ENCODE measurements at regions not wholly inside any gene's neighbourhood (a gene's known extent, or its start where the extent isn't known, plus 50 kb on each side); places are given as distances from the start of the nearest gene placed in this dataset.

GRCh38 chr4:31111790-31112189 is 391.6 kb downstream of the PCDH7 start:
- Histone ChIP-seq H3K4me1 (peaks cover 0 to 16% (median 4%) of the 10 kb centered on the region in 4 donors), H3K27ac (replicated peaks in 1 of 4) (no peak overlapping the region), H3K36me3 (no peaks in the 10 kb centered on the region), H3K4me3 (no peak overlapping the region), H3K9me3 (no peaks in the 10 kb centered on the region), H3K27me3 (no peaks in the 10 kb centered on the region)
- no peak for TF ChIP-seq CTCF (IDR thresholded peaks at IDR 0.05)
- TF ChIP-seq POLR2A (IDR thresholded peaks at IDR 0.05; ENCODE audit: low read depth): no peak
- no peak for TF ChIP-seq EP300 (IDR thresholded peaks at IDR 0.05)
- TF ChIP-seq POLR2AphosphoS5 (IDR thresholded peaks at IDR 0.05): no peak
- intact Hi-C loops (cut with DNase I): no loop called here
- no peak for DNase-seq (ENCODE audit: extremely low spot score)

- Histone ChIP-seq H3K4me3 (no peak overlapping the region), H3K9me3 (no peaks in the 10 kb centered on the region), H3K27me3 (no peaks in the 10 kb centered on the region), H3K36me3 (no peaks in the 10 kb centered on the region), H3K27ac (replicated peaks in 1 of 4) (no peak overlapping the region), H3K4me1 (peaks cover 0 to under 1% (median 0%) of the 10 kb centered on the region in 4 donors)
- TF ChIP-seq EP300 (IDR thresholded peaks at IDR 0.05) (no peak), POLR2AphosphoS5 (IDR thresholded peaks at IDR 0.05) (no peak), CTCF (IDR thresholded peaks at IDR 0.05) (no peak), POLR2A (IDR thresholded peaks at IDR 0.05; ENCODE audit: low read depth) (no peak)
- DNase-seq (ENCODE audit: extremely low spot score): no peak
- intact Hi-C loops (cut with DNase I): no loop called here
- WGBS: 91% methylated on average over 6 of the region's 6 CpGs
These were observed 394.6 kb downstream of the PCDH7 start for GRCh38 chr4:31114816-31115215.

GRCh38 chr4:31124008-31124585 is 403.9 kb downstream of the PCDH7 start:
- 91% methylated on average over 7 of the region's 7 CpGs for WGBS
- DNase-seq (ENCODE audit: extremely low spot score): no peak
- Histone ChIP-seq H3K36me3 (no peaks in the 10 kb centered on the region), H3K27me3 (no peaks in the 10 kb centered on the region), H3K27ac (replicated peaks in 1 of 4) (no peak overlapping the region), H3K4me3 (no peak overlapping the region), H3K9me3 (no peaks in the 10 kb centered on the region), H3K4me1 (no peaks in the 10 kb centered on the region)
- TF ChIP-seq CTCF (IDR thresholded peaks at IDR 0.05): no peak
- no peak for TF ChIP-seq POLR2A (IDR thresholded peaks at IDR 0.05; ENCODE audit: low read depth)
- TF ChIP-seq POLR2AphosphoS5 (IDR thresholded peaks at IDR 0.05): no peak
- no peak for TF ChIP-seq EP300 (IDR thresholded peaks at IDR 0.05)
- intact Hi-C loops (cut with DNase I): no loop called here

GRCh38 chr4:31125061-31125460 is 404.9 kb downstream of the PCDH7 start:
- 72% methylated on average over 1 of the region's 1 CpG for WGBS
- Histone ChIP-seq H3K27me3 (no peaks in the 10 kb centered on the region), H3K9me3 (no peaks in the 10 kb centered on the region), H3K36me3 (no peaks in the 10 kb centered on the region), H3K4me3 (no peak overlapping the region), H3K27ac (replicated peaks in 1 of 4) (no peak overlapping the region), H3K4me1 (no peaks in the 10 kb centered on the region)
- intact Hi-C loops (cut with DNase I): no loop called here
- no peak for DNase-seq (ENCODE audit: extremely low spot score)
- TF ChIP-seq EP300 (IDR thresholded peaks at IDR 0.05) (no peak), CTCF (IDR thresholded peaks at IDR 0.05) (no peak), POLR2A (IDR thresholded peaks at IDR 0.05; ENCODE audit: low read depth) (no peak), POLR2AphosphoS5 (IDR thresholded peaks at IDR 0.05) (no peak)

- Histone ChIP-seq H3K4me1 (no peaks in the 10 kb centered on the region), H3K36me3 (no peaks in the 10 kb centered on the region), H3K27ac (replicated peaks in 1 of 4) (no peak overlapping the region), H3K4me3 (no peak overlapping the region), H3K27me3 (no peaks in the 10 kb centered on the region), H3K9me3 (no peaks in the 10 kb centered on the region)
- 78% methylated on average over 2 of the region's 2 CpGs for WGBS
- intact Hi-C loops (cut with DNase I): no loop called here
- DNase-seq (ENCODE audit: extremely low spot score): no peak
- TF ChIP-seq CTCF (IDR thresholded peaks at IDR 0.05) (no peak), POLR2A (IDR thresholded peaks at IDR 0.05; ENCODE audit: low read depth) (no peak), POLR2AphosphoS5 (IDR thresholded peaks at IDR 0.05) (no peak), EP300 (IDR thresholded peaks at IDR 0.05) (no peak)
These were observed 405.3 kb downstream of the PCDH7 start for GRCh38 chr4:31125496-31125895.
